Stimulated activated CD4-positive, alpha-beta T cell treated with anti-CD3 and anti-CD28 coated beads, Interleukin-4, amount 100 ng/mL, for 4 hours (primary cell): ENCODE measurements at regions not wholly inside any gene's neighbourhood (a gene's known extent, or its start where the extent isn't known, plus 50 kb on each side); places are given as distances from the start of the nearest gene placed in this dataset.

Experiments
- DNase-seq, 2 experiments: peaks; one replicate each; pipeline ENCODE4 v3.0.0-alpha.2; 2020

DNA sequence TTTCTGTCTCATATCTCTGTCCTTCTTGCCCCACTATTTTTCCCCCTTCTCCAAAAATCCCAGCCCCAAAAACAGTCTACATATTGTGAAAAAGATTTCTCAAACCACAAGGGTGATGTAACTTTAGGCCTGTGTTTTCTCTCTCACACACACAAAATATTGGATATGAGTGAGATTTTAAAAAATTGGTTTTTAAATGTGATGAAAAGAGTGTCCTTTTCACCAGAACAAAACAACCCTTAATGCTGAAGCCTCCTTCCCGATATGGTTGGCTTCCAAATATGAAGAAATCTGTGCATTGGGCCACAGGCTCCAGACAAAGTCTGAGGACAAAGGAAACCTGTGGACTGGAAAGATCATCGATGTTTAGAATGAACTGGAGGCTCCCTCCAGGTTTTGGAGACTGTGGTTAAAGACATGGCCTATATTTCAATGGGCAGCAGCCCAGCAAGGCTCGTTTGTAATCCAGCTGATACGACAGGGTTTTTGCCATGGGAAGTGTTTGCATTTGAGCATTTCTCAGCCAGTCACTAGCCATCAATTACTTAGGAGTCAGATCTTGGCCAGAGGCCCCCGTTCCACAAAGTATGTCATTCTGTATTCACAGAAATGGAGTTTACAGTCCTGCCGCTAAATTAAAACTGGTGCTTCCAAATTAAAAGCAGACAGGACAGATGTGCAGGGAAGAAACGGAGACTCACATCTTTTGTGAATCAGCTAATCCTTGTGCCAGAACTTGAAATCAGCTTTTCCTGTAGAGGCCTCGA lies 546.3 kb downstream of the EBF1 start:
- no peak for DNase-seq

DNA sequence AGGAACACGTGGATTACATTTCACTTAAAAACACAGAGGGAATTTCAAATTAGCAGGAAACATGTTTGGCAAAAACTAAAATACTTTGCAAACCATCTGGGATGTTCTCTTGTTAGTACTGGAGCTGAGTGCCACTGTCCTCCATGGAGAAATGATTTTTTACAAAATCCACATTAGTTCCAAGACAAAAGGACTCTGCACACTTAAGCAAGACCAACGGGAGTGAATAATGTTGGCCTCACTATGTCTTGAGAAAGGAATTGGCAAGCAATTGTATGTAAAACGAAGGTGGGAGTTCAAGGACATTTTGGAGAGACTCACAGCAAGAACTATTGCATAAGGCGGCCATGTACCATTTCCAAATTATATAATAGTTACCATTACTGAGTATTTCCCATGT lies 547.5 kb downstream of the EBF1 start:
- DNase-seq, result no peak

DNA sequence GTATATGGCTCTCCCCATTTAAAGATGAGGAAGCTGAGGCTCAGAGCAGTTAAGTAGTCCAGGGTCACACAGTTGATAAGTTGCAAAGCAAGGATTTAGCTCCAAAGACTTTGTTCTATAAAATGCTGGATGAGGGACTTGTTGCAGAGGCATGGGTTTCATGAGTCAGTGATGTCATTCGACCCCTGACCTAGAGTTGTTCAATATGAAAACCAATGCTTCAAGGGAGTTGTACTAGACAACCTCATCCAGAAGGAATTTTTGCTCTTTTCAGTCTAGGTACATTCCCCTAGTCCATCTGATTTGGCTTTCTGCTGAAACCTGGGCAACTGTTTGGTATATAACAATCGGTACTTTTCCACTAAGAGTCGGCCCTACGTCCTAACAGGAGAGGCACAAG lies 550.4 kb downstream of the EBF1 start:
- DNase-seq, result no peak

DNA sequence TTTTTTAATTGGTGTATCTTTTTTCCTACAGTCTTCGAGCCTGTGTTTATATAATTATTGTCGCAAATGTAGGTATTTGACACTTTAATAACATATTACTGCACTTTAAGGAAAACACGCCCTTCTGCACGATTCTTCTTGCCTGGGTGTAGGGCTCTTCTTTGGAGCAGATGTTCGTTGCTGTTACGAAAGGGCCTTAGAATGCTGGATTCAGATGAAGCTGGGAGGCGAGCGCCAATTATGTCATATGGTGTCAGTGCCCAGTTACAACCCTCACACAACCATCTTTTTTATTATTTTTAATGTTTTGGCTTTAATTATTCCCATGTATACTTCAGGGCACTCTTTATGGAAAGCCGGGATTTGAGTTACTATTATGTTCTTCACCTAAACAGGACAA lies 553.0 kb downstream of the EBF1 start:
- DNase-seq, result no peak

DNA sequence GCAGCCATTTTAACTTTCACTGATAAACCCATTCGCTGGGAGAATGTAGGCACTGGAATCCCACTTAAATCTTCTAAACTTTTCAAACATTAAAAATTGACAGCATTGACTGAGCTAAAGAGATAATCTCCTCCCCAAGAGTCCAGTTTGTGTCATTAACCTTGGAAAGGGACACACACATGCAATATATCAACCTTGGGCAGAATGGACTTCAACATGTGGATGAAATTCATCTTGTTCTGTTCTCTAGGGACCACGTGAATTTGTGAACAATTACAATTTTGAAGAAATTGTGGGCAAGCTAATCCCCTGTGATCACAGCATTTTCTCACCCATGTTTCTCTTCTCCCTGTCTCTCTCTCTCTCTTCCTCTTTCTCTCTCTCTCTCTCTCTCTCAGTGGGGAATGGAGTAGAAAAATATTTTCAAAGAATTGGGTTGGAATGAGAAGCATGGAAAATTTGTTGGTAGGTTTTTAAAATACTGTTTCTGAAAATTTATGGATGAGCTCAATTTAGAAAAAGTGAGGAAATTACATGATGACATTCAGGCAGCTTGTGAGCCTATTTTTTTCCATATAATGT lies 553.7 kb downstream of the EBF1 start:
- DNase-seq, result no peak

DNA sequence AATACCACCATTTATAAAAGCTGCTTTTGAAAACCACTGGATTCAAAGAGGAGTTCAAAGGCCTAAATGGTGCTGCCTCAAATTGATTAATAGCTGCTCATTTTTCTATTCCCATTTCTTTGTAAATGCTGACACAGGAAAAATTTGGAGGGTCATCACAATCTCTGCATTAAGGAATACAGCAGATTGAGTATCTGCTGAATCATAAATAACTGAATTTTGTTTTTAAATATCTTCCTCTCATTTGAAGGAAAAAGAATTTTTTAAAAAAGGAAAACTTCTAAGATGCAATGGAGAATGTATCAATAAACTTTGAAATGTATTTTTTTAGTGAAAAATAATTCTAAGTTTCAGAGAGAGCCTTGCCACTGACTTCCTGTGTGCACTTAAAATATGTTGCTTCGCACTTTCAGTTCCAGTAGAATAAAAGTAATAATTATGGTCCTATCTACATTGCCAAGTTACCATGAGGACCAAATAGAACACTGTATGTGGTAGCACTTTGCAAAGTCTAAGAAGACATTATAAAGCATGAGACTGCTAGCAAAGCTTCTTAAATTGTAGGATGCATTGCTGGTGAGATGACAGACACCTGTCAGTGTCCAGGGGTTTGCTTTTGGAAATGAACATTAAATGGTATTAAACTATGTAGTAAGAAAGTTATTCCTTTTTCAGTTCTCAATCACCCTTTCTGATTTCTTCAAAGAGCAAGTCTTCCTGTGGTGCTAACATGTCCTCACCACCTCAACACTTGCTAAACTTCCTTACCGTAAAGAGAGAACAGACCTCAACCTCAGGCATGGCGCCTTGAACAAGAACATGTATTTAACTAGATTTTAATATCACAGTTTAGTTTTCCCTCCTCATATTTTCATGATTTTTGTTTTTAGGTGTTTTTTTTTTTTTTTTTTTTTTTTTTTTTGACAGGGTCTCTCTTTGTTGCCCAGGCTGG lies 555.1 kb downstream of the EBF1 start:
- DNase-seq, result no peak

DNA sequence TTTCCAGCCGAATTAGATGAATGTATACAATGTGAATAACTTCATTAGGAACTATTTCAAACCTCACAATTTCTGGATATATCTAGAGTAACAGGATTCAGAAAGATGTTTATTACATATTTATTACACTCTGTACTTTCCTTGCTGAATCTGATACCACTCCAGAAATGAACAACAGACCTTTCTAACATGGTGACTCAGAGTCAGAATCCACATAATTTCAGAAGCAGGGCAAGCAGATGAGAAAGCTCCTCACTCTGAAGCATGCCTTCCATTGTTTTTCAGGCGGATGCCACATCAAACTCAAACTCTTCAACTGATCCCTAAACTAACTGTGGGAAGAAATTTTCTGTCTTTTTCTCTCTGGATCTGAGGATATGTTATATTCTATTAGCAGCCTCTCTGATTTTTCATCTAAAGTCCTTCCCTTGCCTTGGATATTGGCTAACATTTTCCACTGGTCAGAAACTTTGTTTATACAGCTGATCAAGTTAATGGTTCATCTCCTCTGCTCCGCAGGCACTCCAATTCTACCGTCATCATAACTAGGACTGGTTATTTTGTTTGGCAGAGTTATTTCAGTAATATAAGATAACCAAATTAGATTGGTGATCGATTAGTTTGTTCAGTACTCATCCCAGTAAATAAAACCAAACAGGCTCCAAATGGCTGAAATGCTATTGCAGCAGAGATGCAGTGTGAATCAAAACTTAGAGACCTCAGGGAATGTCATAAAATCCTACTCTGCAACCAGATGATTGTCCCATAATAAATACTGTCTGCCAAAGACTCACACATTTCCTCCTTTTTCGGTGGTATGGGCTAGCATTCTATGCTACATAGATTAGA lies 556.0 kb downstream of the EBF1 start:
- DNase-seq, result no peak

DNA sequence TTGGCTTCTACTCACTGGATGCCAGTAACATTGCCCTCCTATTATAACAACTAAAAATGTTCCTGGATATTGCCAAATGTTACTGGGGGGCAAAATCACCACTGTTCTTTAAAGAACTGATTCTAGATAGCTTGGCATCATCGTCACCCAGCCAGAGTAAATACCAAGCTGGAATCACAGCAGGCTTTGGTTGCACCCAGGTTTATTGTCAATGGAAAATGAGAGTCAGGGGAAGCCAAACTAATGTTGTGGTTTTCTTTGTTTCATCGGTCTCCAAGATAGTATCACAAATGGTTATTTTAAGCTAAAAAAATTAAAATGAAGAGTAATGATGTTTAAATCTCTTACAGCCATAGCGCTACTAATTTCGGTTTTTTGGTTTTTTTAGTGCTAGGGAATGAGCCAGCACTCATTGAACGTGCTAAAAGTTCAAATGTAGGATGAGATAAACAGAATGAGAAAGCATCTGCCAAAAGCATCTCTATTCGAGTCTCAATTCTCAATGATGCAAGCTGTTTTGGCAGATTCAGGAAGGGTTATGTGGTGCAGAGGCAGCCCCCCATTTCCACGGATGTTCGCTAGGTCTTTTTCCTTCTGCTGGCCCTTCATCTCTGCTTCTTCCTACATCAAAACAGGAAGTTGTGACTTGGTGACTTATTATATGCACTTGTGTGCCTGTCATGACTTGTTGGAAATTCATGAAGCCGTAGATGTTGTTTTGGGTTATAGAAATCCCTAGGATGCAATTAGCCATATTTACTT lies 558.0 kb downstream of the EBF1 start:
- DNase-seq, result no peak

DNA sequence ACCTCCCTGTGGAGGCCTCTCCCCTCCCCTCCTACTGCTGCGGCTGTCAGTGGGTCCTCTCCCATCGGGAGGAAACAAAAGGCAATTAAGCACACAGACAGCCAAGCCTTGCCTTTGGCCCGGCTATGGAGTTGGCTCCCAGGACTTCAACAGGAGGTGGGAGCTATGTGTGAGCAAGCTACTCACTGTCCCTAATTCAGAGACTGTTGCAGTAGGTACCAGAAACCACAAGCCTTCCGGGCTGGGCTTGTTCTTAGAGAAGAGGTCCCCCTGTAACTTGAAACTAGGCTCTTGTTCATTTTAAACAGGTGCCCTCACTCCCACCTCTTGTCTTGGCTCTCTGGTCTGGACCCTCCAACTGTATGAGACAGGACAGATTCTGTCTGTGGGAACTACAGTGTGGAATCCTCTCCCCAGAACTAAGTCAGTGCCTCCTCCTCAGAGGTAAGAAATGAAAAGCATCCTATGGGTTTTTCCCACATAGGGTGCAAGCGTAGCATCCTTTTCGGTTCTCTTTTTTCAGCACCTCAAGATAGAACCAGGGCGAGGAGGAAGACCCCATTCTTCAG lies 561.1 kb downstream of the EBF1 start:
- DNase-seq, result no peak

DNA sequence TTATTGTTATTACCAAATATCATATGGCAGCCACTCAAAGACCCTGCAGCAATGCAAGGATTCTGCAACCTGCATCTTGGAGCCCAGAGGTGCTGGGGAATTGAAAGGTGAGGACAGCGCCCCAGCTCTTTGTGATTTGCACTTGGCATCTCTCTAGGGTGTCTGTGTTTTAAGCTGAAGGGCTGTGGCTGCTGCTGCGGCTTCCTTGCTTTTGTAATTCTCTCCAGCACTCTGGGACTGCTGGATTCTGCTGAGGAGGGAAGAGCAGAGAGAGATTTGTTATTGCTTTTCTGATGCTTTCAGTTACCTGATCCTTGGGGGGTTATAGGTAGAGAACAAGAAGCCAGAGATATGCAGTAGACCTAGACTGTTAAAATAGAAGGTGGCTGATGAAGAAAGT lies 562.4 kb downstream of the EBF1 start:
- no peak for DNase-seq

DNA sequence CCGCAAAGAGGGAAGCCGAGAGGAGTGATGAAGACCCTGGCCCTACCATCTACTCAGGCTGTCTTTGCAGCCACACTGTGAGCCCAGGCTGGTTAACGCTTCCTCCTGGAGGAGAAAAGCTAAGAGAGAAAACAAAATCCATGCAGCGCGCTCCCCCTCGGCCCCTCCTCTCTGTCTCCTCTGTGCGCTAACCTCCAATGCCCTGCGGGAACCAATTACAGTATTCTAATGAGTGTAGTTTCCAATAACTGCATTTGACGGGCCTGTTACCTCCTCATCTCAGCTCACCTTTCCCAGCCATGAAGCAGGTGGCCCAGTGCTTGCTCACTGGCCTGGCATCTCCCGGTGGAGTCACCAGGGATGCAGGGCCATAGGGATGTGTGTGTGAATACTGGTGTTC lies 565.5 kb downstream of the EBF1 start:
- no peak for DNase-seq

DNA sequence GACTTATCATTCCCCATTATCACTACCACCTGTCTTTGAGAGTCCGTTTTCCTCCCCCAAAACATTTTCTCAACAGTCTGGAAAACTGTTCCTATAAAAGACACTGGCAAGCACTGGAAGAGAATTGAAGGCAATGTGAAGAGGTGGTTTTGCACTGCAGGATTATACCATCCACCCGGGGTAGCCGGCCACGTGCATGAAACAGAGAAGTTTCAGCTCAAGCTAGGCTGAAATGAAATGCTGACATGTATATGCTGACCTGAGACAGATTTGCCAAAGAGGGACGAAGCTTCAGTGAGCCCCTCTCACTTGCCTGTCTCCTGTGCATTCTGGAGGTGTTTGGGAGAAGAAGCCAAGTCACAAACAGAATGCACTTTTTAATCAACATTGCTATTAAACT lies 567.0 kb downstream of the EBF1 start:
- no peak for DNase-seq

DNA sequence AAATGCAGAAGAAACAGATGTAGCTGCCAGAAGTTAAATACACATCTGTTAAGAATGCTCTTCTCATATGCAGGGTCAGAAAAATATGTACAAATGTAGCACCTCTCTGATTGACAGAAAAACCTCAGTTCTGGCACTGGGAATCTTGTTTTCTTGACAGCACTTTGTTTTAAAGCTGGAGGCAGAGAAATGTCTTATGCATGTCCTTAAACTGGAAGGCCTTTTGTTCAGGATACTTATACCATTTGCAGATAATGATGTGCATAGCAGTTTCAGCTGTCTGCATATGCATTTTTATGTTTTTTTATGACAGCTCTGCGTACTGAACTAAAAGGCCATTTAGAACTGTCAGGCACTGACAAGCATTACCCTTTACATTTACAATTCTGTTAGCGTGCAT lies 567.9 kb downstream of the EBF1 start:
- no peak for DNase-seq

DNA sequence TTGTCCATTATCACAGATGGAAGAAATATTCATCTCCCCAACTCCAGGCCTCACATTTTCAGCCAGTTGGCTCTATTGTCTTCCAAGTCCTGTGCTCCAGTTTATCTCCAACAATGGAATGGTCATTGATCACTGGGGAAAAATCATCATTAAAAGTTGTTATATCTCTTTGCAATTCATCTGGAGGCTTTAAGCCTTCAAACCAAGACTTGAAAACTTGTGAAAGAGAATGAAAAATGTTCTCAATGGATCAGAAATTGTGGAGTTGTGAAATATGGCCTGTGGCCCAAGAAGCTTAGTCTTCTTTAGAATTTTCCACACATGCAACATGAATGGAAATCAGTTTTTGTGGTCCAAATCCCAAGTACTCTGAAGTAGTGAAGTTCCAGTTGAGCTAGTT lies 569.6 kb downstream of the EBF1 start:
- DNase-seq, result no peak

DNA sequence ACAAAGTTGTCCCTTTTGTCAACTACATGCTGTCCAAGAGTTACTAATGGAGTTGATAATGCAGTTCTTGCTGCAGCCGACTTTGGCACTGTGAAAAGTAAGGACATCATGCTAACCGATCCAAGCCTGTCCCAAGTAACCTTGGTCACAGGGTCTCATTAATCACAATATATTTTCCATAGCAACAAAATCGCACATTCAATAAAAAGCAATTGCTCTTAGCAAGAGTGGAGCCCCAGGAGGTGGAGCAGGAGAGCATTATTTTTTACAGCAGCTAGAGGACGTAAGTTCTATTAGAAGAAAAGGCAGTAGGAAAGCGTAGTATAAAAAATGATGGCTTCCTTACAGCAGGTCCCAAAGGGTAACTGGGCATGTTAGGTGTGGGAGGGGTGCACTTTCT lies 570.3 kb downstream of the EBF1 start:
- DNase-seq, result no peak

DNA sequence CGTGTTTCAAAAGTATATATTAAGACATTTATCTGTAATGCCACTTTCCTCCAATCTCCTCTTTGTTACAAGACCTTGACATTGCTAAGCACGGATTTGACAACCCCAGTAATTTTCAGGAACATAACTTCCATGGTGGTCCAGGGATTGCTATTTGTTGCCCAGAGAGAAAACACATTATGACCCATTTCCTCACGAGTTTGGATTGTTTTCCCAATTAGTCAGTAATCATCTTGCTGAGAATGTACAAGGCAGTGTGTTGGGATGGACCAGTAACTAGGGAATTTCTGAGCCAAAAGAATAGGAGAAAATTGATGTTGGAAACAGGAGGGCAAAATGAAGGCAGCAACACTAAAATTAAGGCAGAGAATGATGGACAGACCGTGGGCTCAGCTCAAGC lies 574.1 kb downstream of the EBF1 start:
- no peak for DNase-seq

DNA sequence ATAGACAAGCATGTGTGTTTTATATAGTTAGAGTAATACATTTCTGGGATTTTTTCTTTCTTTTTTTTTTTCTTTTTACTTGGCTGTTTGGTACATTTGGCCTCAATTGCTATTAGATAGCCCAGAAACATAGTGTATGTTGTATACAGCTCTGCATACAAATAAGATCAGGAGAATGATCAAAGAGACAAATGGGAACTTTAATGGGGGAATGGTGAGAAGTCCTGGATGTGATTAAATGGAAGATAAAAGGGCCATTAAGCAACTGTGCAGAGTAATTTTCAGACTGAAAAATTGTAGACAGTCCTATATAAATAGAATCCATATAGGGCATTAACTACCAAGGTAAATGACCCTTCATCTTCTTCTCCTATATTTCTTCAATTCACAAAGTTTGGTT lies 575.6 kb downstream of the EBF1 start:
- DNase-seq, result no peak

DNA sequence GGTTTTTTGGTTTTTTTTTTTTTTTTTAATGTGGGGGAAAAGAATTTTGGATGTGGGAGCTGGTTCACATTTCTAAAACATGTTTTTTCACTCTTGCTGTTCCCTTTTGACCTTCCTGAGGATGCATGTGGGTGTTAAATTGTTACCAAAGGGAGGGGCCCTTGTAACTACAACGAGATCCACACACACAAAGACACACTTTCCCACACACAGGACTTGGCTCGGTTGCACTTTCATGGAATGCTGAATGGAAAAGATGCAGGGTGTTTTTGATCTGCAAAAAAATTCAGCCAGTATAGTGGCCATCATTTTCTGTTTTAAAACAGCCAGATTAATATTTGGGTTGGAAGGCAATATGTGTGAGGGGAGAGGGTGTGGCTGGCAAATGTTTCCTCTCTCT lies 576.9 kb downstream of the EBF1 start:
- DNase-seq, result no peak

DNA sequence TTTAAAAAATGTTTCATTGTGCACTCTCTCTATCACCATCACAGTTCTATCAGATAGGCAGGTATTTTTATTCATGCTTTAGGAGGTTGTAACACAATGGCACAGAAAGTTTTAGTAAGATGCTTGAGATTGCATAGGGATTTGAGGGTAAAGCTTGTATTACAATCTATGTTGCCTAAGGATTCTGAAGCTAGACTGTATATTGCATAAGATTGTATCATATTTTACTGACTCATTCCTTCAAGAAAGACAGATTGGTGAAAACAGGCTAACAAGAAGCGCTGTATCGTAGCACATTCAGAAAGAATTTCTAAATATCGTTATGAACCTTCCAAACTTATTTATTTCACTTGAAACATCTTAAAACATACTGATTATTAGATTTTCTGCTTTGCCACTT lies 577.7 kb downstream of the EBF1 start:
- DNase-seq, result no peak

DNA sequence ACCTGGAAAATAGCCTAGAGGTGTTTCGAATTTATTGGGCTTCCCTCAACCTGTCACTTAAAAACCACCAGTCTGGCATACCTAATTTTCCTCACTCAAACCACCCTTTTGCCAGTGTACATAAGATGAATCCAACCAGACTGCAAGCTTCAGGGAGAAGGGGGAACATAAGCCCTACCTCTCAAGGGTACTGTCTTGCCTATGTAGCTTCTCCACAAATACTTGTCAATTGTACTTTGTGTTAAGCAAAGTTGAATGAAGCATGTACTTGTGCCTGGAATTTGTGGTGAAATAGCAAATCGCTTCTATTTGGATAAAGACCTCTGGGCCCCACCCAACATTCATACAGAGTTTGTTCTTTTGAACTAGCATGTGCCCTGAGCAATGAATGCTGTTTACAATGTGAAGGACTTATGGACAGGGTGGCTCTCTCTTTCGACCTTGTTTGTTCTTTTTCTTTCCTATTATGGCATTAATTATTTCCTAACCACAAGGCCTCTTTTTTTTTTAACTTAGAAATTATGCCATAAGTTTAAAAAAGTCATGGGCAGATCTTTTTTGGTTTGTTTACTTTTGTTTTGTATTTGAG lies 580.2 kb downstream of the EBF1 start:
- DNase-seq, result no peak

DNA sequence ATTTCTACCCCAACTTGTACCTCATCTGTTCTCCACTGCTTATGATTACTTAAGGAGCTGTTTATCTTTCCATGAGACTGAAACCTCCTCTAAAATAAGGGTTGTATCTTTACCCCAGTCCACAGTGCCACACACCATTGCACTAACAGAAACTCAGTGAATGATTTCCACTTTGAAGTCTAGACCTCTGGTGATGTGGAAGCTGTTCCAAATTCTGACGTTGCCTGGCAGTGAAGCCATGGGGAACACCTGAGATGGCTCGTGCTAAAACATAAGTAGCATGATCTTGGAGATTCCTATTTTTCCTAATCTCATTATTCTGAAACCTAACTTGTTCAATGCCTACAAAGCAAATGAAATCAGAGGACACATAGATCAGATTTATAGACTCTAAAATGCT lies 583.2 kb downstream of the EBF1 start:
- DNase-seq, result no peak

DNA sequence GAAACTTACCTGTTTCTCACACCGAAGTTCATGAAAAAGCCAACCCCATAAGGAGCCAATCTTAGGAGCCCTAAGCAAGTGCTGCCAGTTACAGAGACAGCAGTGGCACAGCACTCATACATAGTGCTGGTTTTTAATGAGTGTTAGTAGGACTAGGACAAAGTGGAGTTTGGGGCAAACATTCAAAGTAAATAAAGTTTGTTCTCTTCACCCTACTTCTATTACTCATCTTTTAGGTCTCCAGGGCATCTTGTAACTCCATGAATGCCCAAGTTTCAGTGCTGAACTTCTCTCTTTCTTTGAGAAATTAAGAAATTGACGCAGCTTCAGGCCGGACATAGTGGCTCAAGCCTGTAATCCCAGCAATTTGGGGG lies 584.7 kb downstream of the EBF1 start:
- DNase-seq, result no peak
